Stimulated activated effector memory CD8-positive, alpha-beta T cell treated with anti-CD3 and anti-CD28 coated beads, Interleukin-12 subunit alpha, Interleukin-12 subunit beta, amount 100 ng/mL, for 72 hours (primary cell): ENCODE measurements at regions not wholly inside any gene's neighbourhood (a gene's known extent, or its start where the extent isn't known, plus 50 kb on each side); places are given as distances from the start of the nearest gene placed in this dataset.
"Not testable (repeated sequence)": the region's sequence is repeated elsewhere in the genome, so short reads cannot be mapped to it uniquely, and the experiment has no call there.

Experiments used
- ATAC-seq: fragments of 150-1000 bp; cut with Tn5 transposase; 2 replicates; pipeline ENCODE4 v1.10.0; 2021
- DNase-seq, 2 donors: peaks; one replicate each; pipeline ENCODE4 v3.0.0; 2021 to 2022; ENCODE audit warnings: low spot score in 2 of 2
- H3K27ac Mint-ChIP-seq: one replicate; pipeline ENCODE4 v1.8.0; 2022; ENCODE audit warnings: mild to moderate bottlenecking, mixed read lengths
- H3K36me3 Mint-ChIP-seq: one replicate; pipeline ENCODE4 v1.8.0; 2022; ENCODE audit warnings: mild to moderate bottlenecking, mixed read lengths
- H3K4me1 Mint-ChIP-seq: one replicate; pipeline ENCODE4 v1.8.0; 2022; ENCODE audit warnings: mixed read lengths
- H3K4me3 Mint-ChIP-seq: one replicate; pipeline ENCODE4 v1.8.0; 2022; ENCODE audit warnings: mild to moderate bottlenecking, mixed read lengths
- H3K9me3 Mint-ChIP-seq: one replicate; pipeline ENCODE4 v1.8.0; 2022; ENCODE audit warnings: mixed read lengths

- Mint-ChIP-seq H3K4me1 (no peaks in the 10 kb centered on the region), H3K36me3 (no peaks in the 10 kb centered on the region), H3K4me3 (no peak overlapping the region), H3K27ac (no peak overlapping the region), H3K9me3 (no peaks in the 10 kb centered on the region)
- DNase-seq (no peak), ATAC-seq (no peak)
These were observed 65.5 kb upstream of the CHORDC1 start for GRCh38 chr11:90288212-90288821.

GRCh38 chr11:90286640-90287039 is 63.8 kb upstream of the CHORDC1 start:
- Mint-ChIP-seq H3K9me3 (no peaks in the 10 kb centered on the region), H3K27ac (no peak overlapping the region)
- ATAC-seq = no peak

GRCh38 chr11:90284171-90284570 is 61.3 kb upstream of the CHORDC1 start:
- H3K27ac Mint-ChIP-seq = no peak overlapping the region
- no peaks in the 10 kb centered on the region for H3K4me1 Mint-ChIP-seq
- no peak for DNase-seq
- ATAC-seq = no peak
- no peaks in the 10 kb centered on the region for H3K9me3 Mint-ChIP-seq
- H3K4me3 Mint-ChIP-seq = no peak overlapping the region
- H3K36me3 Mint-ChIP-seq = no peaks in the 10 kb centered on the region

More at GRCh38 chr11:90286640-90287039, 63.8 kb upstream of the CHORDC1 start:
- no peak for DNase-seq
- no peaks in the 10 kb centered on the region for H3K4me1 Mint-ChIP-seq
- no peaks in the 10 kb centered on the region for H3K36me3 Mint-ChIP-seq
- no peak overlapping the region for H3K4me3 Mint-ChIP-seq

GRCh38 chr11:90282551-90283071 is 59.8 kb upstream of the CHORDC1 start:
- not testable (repeated sequence) for H3K4me1 Mint-ChIP-seq, H3K27ac Mint-ChIP-seq, H3K9me3 Mint-ChIP-seq, ATAC-seq, H3K4me3 Mint-ChIP-seq, DNase-seq, H3K36me3 Mint-ChIP-seq

- Mint-ChIP-seq H3K4me1 (no peaks in the 10 kb centered on the region), H3K4me3 (no peak overlapping the region), H3K9me3 (peaks cover 7% of the 10 kb centered on the region), H3K36me3 (no peaks in the 10 kb centered on the region), H3K27ac (no peak overlapping the region)
- DNase-seq = no peak
- no peak for ATAC-seq
These were observed 51.5 kb upstream of the CHORDC1 start for GRCh38 chr11:90274362-90274761.
